NCI-H2081 treated with DMSO at 0.1 percent for 48 hours (cell line): ENCODE measurements at regions not wholly inside any gene's neighbourhood (a gene's known extent, or its start where the extent isn't known, plus 50 kb on each side); places are given as distances from the start of the nearest gene placed in this dataset.

Experiments used
- DNase-seq: peaks from one replicate; lab custom pipeline; 2025; lab: John Stamatoyannopoulos, UW

DNA sequence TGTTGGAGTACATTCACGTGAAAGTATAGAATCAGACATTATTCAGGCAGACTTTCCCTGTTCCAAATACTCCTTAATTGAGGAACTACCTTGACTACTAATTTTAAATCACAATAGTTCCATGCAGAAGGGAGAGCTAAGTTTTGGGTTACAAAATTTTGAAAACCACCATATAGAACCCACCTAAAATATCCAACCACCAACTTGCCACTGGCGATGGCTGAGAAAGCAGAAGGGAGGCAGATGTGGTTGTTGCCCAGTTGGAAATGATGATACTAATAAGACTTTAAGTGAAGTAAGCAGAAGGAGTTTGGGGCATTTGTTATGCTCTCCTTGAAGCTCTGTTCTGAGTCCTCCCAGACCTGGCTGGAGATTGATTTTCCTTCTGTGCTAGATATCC lies 190.7 kb downstream of the HLX start:
- DNase-seq, result no peak

DNA sequence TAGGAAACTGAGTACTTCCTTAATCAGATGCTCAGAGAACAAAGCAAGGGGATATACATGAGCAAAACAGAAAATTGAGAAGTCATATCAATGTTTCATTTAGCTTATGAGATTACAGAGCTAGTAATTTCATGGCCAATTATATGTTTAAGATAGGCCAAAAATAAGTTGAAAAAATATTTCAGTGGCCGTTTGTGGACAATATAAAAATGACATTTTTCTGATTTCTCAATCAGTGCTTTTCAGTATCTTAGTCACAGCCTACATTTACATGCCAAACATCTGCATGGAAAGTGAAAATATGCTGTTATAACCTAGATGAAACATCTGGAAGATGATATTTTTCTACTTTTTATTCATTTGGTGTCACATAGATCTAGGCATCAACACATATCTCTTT lies 192.5 kb downstream of the HLX start:
- DNase-seq, result no peak

DNA sequence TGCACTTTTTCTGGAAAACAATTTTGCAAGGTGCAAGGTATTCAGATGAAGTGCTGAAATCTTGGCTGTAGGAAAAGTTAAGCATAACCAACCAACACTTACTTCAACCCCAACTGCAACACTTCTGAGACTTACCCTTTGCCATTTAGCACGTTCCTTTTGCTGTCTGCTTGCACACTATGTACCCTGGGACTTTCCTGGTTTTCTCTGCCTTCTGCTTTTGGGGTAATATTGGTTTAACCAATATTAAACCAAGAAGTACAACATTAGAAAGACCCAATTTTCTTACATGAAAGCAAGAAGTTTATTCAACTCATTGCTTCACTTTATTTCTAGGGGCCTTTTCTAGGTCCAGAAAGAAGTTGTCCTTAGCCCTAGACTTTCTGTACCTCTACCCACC lies 193.0 kb downstream of the HLX start:
- no peak for DNase-seq

DNA sequence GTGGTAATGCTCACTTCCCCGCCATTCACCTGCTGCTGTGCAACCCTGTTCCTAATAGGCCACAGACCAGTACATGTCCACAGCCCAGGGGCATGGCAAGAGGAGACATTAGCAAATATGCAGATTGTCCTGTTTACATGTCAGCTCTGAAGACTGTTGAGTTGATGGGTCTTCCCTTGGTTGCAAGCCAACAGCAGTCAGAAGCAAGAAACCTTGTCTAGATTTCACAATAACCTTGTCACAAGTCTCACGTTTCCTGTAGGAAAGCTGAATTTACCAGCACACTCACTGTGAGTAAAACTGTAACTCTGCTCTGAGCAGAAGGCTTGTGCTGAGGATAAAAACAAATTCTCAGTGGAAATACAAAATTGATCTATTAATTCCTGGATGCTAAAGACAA lies 195.1 kb downstream of the HLX start:
- DNase-seq, result no peak

DNA sequence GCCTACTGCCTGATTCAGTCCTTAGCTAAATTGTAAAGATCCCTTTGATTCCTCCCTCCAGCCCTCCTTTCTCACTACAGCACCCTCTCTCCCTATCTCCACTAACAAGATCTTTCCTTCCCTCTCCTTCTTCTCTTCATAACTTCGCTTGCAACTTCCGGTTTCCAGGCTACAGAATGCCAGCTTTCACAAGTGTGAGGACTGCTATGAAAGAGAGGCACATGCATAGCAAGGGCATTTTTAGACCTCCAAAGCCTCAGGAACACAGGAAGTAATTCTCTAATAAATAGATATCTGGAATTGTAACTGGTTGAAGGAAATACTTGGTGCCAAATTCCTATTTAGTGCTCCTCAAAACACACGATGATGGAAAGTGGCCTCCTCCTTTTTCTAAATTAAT lies 196.7 kb downstream of the HLX start:
- no peak for DNase-seq

DNA sequence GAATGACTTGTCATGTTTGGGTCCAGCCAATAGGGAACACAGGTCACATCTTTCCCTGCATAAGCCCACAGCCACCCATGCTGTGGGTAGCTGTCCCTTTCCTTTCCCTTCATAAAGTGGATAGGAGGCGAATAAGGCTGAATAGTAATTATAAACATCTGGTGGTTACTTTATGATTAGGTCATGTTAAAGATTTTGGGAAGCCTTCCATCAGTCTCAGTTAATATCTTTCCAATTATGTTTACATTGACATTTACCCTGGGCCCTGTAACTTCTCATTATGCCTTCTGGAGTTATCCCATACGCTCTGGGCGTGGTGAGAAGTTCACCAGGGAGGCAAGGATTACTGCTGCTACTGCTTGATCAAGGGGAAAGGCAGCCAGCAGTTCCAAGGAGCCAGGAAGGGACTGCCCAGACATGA lies 197.2 kb downstream of the HLX start:
- DNase-seq, result no peak

DNA sequence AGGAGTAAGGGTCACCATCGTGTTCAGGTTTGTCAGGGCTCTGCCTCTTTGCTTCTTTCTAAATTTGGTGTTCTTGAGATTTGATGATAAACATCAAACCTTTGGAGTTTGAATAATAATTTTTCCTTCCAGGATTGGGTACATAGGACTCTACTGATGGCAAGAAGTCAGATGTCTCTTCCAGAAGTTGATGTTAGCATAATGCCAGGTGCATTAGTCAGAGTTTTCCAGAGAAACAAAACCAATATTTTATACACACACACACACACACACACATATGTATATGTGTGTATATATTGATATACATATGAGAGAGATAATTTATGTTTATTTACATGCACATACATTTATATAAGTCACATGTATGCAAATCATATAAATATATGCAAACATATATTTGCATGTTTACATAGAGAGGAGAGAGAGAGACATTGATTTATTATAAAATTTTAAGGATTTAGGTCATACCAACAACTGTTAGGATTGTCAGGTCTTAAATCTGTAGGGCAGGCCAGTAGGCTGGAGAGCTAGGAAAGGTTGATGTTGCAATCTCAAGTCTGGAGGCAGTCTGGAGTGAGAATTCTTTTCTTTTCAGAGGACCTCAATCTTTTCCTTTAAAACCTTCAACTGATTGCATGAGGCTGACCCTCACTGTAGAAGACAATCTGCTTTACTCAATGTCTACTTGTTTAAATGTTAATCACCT lies 199.2 kb downstream of the HLX start:
- no peak for DNase-seq

DNA sequence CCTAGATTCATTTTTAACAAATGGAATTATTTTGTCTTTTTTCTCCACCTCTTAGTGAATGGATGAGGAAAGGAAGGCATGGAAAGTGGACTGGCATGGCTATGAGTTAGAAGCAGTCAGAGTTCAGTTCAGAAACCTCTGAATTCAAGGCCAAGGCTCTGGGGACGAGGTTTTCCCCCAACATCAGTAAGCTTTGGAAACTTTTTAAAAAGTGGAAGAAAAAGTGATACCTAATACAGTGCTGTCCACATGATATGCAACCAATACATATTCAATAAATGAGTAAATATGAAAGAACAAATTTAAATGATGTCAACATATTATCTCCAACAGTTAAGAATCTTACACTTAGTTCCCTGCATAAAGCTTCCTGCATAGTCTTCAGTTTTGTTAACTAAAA lies 204.7 kb downstream of the HLX start:
- DNase-seq, result no peak

DNA sequence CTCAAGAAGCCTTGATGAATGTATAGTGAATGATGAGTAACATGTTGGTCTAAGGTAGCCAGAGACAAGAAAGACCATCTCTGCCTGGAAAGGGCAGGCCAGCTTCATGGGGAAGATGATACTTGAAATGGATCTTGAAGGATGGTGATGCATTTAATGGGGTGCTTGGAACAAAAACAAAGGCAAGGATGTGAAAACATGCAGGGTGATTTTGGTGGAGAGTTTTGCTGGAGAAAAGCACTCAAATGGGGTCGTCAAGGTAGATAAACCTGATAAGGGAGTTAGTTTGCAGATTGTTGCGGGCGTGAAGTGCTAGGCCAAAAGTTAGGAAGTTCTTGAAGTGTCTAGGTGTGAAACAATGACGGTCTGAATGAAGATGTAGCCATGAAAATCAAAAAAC lies 205.4 kb downstream of the HLX start:
- no peak for DNase-seq

DNA sequence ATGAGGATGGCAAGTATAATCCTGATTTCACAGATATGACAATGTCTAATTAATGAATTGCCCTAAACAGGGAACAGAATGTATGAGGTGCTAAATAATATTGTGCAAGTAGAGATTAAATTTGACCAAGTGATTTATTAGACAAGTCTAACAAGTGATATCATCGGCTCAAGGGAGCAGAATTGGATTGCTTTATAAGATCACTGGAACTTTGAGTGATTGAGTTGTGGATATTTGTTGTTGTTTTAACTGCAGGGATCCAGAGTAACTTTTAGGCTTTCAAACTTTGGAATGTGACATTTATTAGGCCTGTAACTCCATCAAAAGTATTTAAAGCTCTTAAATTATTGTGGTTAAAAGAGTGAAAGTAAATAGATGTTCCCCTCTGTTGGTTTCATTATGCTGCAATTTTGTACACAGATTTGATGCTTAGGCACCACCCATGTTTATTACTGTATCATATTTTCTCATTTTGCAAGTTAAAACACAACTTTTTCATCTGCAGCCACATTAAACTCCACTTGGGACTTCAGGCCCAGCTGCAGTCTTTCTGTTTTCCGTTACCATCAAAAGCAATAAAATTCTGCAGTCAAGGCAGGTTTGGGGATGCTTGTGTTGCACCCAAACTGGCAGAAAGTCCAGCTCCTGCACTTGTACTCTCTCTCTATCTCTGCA lies 206.6 kb downstream of the HLX start:
- DNase-seq, result no peak

DNA sequence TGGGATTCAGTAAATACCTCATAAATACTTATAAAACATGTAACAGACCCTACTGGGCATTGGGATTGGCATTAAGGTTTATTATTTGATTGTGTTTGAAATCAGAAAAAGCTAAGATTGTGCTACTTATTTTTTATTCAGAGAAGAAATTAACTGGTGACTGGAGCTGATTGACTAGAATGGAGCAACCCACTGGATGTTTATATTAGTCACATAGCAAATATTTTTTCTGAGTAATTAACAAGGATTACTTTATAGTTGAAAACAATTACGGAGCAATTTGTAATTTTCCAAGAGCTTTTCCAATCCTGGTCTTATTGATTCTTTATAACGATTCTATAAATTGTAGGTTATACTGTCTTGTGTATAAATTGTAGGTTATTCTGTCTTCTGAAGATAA lies 208.7 kb downstream of the HLX start:
- DNase-seq, result no peak

DNA sequence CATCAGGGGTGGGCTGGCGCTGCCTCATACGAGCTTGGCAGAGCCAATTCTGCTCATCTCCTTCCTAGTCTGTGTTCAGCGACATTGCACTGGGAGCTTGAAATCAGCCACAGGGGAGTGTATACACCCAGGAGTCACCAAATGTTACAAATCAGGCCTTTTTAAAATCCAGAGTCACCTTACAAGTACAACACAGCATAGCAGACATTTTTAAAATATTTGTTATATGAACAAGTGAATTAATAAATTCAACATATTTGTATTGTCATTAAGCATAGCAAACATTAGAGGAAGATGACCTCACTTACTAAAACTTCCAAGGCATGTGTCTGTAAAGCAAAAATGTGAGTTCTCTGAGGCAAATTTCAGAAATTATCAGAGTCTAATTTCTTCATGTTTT lies 210.0 kb downstream of the HLX start:
- DNase-seq, result no peak

DNA sequence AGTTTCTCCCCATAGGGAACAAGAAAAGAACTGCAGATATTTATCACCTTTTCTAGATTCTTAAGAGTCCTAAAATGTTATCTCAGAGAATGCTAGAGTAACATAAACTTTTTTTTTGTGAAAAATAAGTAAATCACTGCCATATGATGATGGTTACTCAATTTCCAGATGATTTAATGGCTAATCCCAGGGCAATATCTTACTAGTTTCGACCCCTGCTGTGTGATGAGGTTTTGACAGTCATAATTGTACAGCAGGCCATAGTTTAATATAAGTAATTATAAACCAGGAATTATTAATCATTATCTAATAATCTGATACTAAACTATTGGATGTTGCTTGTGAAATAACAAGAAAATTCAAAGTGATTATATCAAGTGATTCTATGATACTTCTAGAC lies 210.6 kb downstream of the HLX start:
- DNase-seq, result no peak

DNA sequence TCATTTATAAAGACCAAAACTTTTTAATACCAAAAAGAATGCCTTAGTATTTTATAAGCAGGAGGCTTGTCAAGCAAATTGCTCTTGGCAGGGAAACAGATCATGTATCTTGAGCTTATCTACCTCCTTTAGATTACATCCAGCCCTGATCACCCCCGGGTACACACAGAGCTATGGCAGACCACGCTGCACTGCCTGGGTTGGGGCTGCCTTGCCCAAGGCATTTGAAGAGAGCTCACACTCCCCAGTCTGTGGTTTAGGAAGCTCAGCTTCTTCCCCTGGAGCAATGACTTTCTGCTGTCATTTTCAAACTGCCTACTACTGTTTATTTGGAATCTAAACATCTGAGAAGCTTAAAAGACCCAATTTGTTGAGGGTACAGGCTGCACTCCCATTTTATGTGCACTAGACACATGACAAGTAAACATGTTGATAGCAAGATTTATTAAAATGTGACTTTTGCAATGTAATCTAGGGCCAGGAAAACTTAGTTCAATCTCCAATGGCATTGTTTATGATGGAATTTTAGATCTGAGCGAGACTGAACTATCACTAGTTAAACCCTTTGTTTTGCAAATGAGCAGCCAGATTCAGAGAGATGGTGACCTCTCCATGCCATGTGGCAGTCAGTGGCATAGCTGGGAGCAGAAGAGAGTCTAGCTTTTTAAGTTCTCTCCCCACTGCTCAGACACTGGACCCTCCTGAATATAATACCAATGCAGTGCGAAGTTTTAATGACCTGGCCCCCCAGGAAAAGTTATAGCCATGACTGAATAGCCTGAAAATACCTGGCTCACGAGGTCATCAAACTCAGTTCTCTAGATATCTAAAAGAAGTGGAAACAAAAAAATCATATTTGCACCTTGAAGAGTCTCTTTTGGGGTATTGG lies 214.9 kb downstream of the HLX start:
- no peak for DNase-seq

DNA sequence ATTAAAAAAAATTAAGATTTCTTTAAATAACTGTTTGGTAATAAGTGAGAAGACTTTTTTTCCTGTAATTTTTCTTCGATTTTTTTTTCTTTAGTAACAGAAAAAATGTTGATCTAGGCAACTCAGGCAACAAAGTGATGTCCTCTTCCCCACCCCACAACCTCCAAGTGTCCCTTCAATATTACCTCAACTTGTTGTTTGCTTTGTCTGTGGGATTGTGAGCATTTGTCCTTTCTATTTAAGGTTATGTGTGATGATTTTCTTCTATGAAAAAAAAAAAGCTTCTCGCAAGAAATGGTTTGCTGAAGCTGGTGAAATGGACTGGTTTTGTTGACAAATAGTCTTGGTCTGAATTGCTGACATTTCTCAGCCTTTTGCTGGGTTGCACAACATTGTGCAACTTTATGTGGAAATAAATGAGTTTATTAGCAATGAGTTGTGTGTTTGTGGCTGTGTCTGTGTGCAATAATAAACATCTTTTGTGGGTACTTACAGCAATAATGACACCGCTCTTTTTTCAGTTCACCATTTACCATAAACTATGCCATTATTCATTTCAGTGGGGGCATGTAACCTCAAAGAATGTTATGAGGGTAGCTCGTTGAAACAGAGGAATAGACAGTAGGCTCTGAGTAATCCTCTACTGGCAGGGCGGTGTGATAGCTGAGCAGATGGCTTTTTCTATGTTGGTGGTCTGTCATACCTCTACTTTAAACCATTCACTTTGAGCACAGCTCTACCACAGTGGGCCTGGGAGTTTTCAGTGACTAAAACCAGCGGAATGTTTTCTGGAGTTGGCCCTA lies 218.4 kb downstream of the HLX start:
- no peak for DNase-seq

DNA sequence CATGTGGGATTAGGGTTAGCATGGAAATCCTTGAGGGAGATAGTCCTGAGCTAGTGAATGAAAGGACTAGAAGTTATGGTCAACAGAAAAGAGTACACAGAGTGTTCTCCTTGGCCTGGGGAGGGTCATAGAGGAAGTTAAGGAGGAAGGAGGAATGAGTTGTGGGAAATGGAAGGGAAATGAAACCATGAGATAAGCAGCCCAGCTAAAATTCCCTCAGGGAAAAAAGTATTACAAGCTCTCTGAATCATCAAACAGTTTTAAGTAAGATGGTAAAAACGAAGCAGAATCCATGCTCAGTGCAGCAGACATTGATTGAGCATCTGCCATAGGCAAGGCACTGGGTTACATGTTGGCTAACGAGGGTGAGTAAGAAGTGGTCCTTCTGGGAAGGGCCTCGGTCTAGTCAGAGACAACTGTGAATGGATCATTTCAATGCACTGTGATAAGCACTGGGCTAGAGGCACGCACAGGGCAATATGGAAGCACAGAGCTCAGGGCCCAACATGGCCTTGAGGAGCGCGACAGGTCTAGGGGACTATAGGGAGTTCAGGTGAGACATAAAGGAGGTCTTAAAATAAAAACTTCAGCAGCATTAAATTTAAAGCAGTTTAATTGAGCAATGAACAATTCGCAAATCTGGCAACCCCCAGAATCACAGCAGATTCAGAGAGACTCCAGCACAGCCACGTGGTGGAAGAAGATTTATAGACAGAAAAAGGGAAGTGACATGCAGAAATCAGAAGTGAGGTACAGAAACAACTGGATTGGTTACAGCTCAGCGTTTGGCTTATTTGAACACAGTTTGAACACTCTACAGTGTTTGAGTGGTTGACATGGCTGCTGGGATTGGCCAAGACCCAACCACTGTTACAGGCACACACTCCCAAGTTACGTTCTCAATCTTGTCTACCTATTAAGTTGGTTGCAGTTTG lies 219.5 kb downstream of the HLX start:
- DNase-seq, result no peak

DNA sequence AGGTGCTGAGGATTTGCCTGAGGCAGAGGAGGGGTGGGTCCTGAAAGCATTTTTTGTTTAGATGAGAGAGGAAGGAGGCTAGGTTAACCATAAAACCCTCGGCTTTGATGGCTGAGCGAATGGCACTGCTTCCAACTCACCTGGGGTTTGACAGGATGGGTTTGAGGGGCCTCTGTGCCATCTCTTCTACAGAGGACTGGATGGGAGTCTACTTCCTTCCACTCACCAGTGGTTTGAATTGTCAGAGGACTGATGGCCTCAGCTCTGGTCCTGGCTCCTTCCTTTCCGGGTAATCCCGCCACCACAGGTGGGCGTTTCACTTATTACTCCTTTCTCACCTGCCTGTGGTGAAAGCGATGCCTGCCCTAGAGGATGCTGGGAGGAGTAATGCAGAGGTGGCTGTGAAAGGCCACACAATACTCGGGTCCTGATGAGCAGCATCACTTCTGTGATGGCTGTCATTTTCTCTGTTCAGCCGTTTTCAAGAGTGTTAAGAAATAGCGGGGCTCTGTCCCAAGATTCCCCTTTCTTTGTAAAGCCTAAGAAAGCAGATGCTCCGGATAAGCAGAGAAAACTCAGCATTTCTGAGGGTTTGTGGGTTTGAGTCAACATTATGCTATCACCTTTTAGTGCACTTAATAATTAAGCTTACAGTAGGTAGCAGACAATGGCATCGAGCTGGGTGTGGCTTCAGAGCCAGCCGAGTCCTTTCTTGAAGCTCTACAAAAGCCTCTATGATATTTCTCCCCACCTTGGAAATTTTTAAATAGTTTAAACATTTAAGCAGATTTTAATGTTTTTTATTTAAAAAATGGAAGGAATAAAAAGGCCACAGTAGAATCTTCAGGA lies 220.7 kb downstream of the HLX start:
- no peak for DNase-seq

DNA sequence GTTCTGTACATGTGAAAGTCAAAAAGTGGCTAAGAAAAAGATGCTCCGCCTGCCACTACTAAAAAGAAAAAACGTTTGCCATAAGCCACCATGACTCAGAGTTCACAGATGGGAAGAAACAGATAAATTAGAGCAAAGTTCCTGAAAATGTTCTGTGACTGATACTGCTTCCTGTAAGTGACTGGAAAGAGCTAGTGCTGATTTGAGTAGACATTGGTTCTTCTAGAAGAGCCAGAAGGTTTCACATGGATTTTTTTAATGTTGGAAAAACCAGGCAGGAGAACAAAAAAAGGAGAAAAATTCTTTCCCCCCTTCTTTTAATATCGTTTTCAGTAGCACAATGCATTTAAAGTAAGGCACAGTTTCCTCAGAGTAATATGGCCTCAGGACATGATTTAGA lies 221.4 kb downstream of the HLX start:
- no peak for DNase-seq

DNA sequence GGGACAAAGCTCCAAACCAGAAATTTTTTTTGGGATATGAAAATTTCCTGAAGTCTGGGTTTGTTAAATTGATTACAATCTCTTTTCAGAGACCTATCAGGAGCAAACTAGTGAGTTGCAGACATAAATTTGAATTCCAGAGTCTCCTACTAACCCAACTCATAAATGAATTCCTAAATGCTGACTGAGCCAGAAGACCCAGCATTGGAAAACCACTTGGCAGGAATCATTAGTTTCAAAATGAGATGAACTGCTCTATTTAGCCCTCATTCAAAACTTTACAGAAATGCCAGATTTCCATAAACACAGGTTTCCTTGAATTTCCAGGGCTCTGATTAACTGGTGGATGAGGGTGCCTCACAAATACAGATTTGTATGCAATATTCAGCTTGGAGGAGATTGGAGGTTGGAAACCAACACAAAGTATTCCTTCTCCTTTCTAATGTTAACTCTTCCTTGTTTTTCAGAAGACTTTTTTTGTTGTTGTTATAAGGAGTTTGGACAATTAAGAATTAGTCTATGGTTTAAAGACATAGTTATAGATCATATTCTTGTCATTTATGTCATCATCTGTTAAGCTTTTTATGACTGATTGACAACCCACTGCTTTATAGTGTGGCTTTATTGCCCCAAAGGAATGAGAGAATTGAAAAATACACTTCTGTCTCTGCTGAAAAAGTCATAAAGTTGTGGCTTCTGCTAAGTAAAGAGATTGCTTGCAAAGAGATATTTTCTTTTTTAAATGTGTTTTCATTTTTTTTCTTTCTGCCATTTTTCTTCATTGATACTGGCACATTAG lies 222.8 kb downstream of the HLX start:
- no peak for DNase-seq
